ENCODE measurements at regions not wholly inside any gene's neighbourhood (a gene's known extent, or its start where the extent isn't known, plus 50 kb on each side); places are given as distances from the start of the nearest gene placed in this dataset.

DNA sequence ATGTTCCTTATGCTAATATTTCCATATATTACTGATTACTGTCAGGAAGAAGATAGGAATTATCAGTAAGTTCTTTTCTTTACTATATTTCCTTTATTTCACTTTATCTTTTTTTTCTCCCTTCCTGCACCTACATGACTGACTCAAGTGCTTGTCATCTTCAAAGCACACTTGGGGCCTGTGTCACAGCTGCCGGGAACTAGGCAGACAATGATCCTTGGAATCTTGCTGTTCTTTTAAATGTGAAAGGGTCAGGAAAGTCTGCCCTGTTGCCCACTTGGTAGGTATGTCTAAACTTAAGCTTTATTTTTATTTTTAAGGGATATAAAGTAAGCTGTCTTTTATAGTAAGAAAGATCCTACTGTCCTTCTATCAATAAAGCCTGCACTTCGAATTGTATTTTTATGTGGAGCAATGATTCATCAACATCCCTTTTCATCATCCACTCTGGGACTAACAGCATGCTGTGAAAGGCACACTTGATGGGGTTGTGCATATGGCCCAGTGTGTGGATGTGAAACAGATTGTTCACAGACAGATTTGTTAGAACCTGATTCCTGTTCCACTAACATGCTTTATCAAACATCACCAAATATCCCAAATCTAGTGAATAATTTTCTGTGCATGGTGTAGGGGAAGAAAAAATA, 556.9 kb downstream of the DNAJB9 start:
- no peak overlapping the region for H3K27ac ChIP-seq
- DNase-seq = no peak
- H3K79me2 ChIP-seq (ENCODE audit: insufficient read depth) = no peaks in the 10 kb centered on the region
- H3K4me2 ChIP-seq (ENCODE audit: unreplicated experiment) = no peak overlapping the region
- H3K4me3 ChIP-seq = no peak overlapping the region
- no peaks in the 10 kb centered on the region for H3K27me3 ChIP-seq (replicated peaks; ENCODE audit: insufficient read depth)
- WGBS, 2 experiments (ENCODE audit: low coverage in 1 of 2, low lambda C conversion rate in 2 of 2, missing lambda C conversion rate in 2 of 2) = 0 to 1% methylated on average over 2 of the region's 2 CpGs
- no peaks in the 10 kb centered on the region for H3K9me3 ChIP-seq (ENCODE audit: low read depth)
- TF ChIP-seq EZH2 (IDR thresholded peaks at IDR 0.05; ENCODE audit: insufficient read depth, poor library complexity, severe bottlenecking) (no peak), EZH2phosphoT487 (IDR thresholded peaks at IDR 0.05; ENCODE audit: insufficient read depth, low read depth) (no peak)
- H2AFZ ChIP-seq = no peak overlapping the region
- in situ Hi-C loops (cut with MboI) = no loop called here
- no peaks in the 10 kb centered on the region for H3K4me1 ChIP-seq (ENCODE audit: insufficient read depth)
- H3F3A ChIP-seq (ENCODE audit: insufficient read depth) = no peaks in the 10 kb centered on the region
- no peaks in the 10 kb centered on the region for H3K36me3 ChIP-seq (ENCODE audit: low read depth)
- H3K9ac ChIP-seq = no peak overlapping the region
- H3K9me2 ChIP-seq (ENCODE audit: insufficient read depth) = no peaks in the 10 kb centered on the region
- no peaks in the 10 kb centered on the region for H4K20me1 ChIP-seq (ENCODE audit: insufficient read depth)

DNA sequence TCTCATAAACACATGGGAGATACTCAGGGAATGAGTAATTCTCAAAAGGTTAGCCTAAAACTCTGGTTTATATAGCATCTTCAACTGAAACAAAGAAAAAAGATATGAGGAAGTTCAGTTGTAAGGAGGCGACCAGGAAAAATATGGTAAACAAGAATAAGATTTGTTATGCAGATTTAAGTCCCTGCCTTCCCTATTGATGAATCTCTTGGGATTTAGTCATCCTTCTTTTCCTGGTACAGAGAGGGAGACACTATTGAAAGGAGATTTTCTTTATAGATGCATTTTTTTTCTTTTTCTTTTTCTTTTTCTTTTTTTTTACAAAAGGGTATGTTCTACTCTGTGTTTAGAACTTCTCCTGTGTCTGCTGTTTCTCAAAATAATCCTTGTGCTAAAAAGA, 557.5 kb downstream of the DNAJB9 start:
- no peaks in the 10 kb centered on the region for H3F3A ChIP-seq (ENCODE audit: insufficient read depth)
- H3K9me2 ChIP-seq (ENCODE audit: insufficient read depth) = no peaks in the 10 kb centered on the region
- H3K9me3 ChIP-seq (ENCODE audit: low read depth) = no peaks in the 10 kb centered on the region
- TF ChIP-seq EZH2 (IDR thresholded peaks at IDR 0.05; ENCODE audit: insufficient read depth, poor library complexity, severe bottlenecking) (no peak), EZH2phosphoT487 (IDR thresholded peaks at IDR 0.05; ENCODE audit: insufficient read depth, low read depth) (no peak)
- H4K20me1 ChIP-seq (ENCODE audit: insufficient read depth) = no peaks in the 10 kb centered on the region
- H2AFZ ChIP-seq = no peak overlapping the region
- H3K27ac ChIP-seq = no peak overlapping the region
- in situ Hi-C loops (cut with MboI) = no loop called here
- H3K79me2 ChIP-seq (ENCODE audit: insufficient read depth) = no peaks in the 10 kb centered on the region
- H3K4me3 ChIP-seq = no peak overlapping the region
- no peaks in the 10 kb centered on the region for H3K36me3 ChIP-seq (ENCODE audit: low read depth)
- no peak overlapping the region for H3K4me2 ChIP-seq (ENCODE audit: unreplicated experiment)
- H3K27me3 ChIP-seq (replicated peaks; ENCODE audit: insufficient read depth) = no peaks in the 10 kb centered on the region
- DNase-seq = no peak
- H3K9ac ChIP-seq = no peak overlapping the region
- 26 to 47% methylated on average over 1 of the region's 1 CpG for WGBS, 2 experiments (ENCODE audit: low coverage in 1 of 2, low lambda C conversion rate in 2 of 2, missing lambda C conversion rate in 2 of 2)
- no peaks in the 10 kb centered on the region for H3K4me1 ChIP-seq (ENCODE audit: insufficient read depth)

DNA sequence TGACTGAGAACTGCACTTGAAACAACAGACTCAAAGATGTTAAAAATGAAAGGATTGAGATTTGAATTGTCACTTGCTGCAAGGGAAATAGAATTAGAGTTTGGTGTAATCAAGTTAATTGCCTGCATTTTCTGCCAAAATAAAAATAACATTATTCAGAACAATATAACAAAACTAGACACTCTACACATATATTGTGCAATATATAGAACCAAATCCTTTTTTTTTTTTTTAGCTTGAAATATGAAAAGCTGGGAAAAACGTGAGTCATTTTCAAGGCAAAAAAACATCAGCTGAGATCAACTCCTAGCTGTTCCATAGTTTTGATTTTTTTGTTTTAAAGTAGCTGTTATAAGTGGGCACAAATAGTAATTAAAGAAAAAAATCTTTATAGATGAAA, 561.5 kb downstream of the DNAJB9 start:
- 0 to 5% methylated on average over 1 of the region's 1 CpG for WGBS, 2 experiments (ENCODE audit: low coverage in 1 of 2, low lambda C conversion rate in 2 of 2, missing lambda C conversion rate in 2 of 2)
- no peaks in the 10 kb centered on the region for H3K9me3 ChIP-seq (ENCODE audit: low read depth)
- H2AFZ ChIP-seq = no peak overlapping the region
- H3K27ac ChIP-seq = no peak overlapping the region
- no peaks in the 10 kb centered on the region for H3F3A ChIP-seq (ENCODE audit: insufficient read depth)
- H3K9me2 ChIP-seq (ENCODE audit: insufficient read depth) = no peaks in the 10 kb centered on the region
- no peak overlapping the region for H3K4me3 ChIP-seq
- no peak overlapping the region for H3K4me2 ChIP-seq (ENCODE audit: unreplicated experiment)
- no peak for DNase-seq
- TF ChIP-seq EZH2phosphoT487 (IDR thresholded peaks at IDR 0.05; ENCODE audit: insufficient read depth, low read depth) (no peak), EZH2 (IDR thresholded peaks at IDR 0.05; ENCODE audit: insufficient read depth, poor library complexity, severe bottlenecking) (no peak)
- in situ Hi-C loops (cut with MboI) = no loop called here
- H3K27me3 ChIP-seq (replicated peaks; ENCODE audit: insufficient read depth) = no peaks in the 10 kb centered on the region
- no peaks in the 10 kb centered on the region for H3K4me1 ChIP-seq (ENCODE audit: insufficient read depth)
- H3K79me2 ChIP-seq (ENCODE audit: insufficient read depth) = no peaks in the 10 kb centered on the region
- no peak overlapping the region for H3K9ac ChIP-seq
- no peaks in the 10 kb centered on the region for H3K36me3 ChIP-seq (ENCODE audit: low read depth)
- no peaks in the 10 kb centered on the region for H4K20me1 ChIP-seq (ENCODE audit: insufficient read depth)

DNA sequence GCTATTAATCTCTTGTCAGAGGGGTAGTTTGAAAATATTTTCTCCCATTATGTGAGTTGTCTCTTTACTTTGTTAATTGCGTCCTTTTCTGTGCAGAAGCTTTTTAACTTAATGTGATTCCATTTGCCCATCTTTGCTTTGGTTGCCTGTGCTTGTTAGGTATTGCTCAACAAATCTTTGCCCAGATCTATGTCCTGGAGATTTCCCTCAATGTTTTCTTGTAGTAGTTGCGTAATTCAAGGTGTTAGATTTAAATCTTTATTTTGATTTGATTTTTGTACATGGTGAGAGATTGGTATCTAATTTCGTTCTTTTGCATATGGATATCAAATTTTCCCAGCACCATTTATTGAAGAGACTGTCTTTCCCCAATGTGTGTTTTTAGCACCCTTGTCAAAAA, 567.2 kb downstream of the DNAJB9 start:
- Histone ChIP-seq H3K9me3 (ENCODE audit: low read depth) (peaks cover 4% of the 10 kb centered on the region), H3K9ac (no peak overlapping the region), H3K9me2 (ENCODE audit: insufficient read depth) (no peaks in the 10 kb centered on the region), H2AFZ (no peak overlapping the region), H3K36me3 (ENCODE audit: low read depth) (no peaks in the 10 kb centered on the region), H3K4me2 (ENCODE audit: unreplicated experiment) (no peak overlapping the region), H3K4me1 (ENCODE audit: insufficient read depth) (no peaks in the 10 kb centered on the region), H3K4me3 (no peak overlapping the region), H3K27me3 (replicated peaks; ENCODE audit: insufficient read depth) (no peaks in the 10 kb centered on the region), H3K79me2 (ENCODE audit: insufficient read depth) (no peaks in the 10 kb centered on the region), H3F3A (ENCODE audit: insufficient read depth) (no peaks in the 10 kb centered on the region), H4K20me1 (ENCODE audit: insufficient read depth) (no peaks in the 10 kb centered on the region), H3K27ac (no peak overlapping the region)
- DNase-seq = no peak
- TF ChIP-seq EZH2phosphoT487 (IDR thresholded peaks at IDR 0.05; ENCODE audit: insufficient read depth, low read depth) (no peak), EZH2 (IDR thresholded peaks at IDR 0.05; ENCODE audit: insufficient read depth, poor library complexity, severe bottlenecking) (no peak)
- in situ Hi-C loops (cut with MboI) = no loop called here
- WGBS, 2 experiments (ENCODE audit: low coverage in 1 of 2, low lambda C conversion rate in 2 of 2, missing lambda C conversion rate in 2 of 2) = 26 to 29% methylated on average over 3 of the region's 3 CpGs

DNA sequence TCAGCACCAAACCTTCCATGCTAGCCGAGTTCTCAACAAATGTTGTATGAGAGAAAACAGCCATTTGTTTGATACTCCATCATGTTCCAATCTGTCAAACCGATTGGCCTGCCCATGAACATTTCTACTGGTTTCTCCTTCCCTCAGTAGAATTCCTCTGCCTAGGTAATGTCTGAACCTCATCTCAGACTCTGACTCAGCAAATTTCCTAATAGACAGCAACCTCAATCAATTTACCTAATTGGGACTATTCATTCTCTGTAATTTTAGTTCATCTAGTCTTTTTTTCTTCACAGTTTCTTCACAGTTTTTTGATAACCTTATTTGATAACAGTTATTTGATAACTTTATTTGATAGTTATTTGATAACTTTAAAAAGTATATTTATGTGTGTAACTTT, 585.1 kb downstream of the DNAJB9 start:
- no peak for DNase-seq
- Histone ChIP-seq H3K27me3 (replicated peaks; ENCODE audit: insufficient read depth) (no peaks in the 10 kb centered on the region), H2AFZ (no peak overlapping the region), H3K36me3 (ENCODE audit: low read depth) (no peaks in the 10 kb centered on the region), H3F3A (ENCODE audit: insufficient read depth) (no peaks in the 10 kb centered on the region), H3K4me2 (ENCODE audit: unreplicated experiment) (no peak overlapping the region), H3K9me3 (ENCODE audit: low read depth) (no peaks in the 10 kb centered on the region), H3K4me1 (ENCODE audit: insufficient read depth) (no peaks in the 10 kb centered on the region), H4K20me1 (ENCODE audit: insufficient read depth) (no peaks in the 10 kb centered on the region), H3K4me3 (no peak overlapping the region), H3K9ac (no peak overlapping the region), H3K27ac (no peak overlapping the region), H3K9me2 (ENCODE audit: insufficient read depth) (no peaks in the 10 kb centered on the region), H3K79me2 (ENCODE audit: insufficient read depth) (no peaks in the 10 kb centered on the region)
- TF ChIP-seq EZH2phosphoT487 (IDR thresholded peaks at IDR 0.05; ENCODE audit: insufficient read depth, low read depth) = no peak
- no peak for TF ChIP-seq EZH2 (IDR thresholded peaks at IDR 0.05; ENCODE audit: insufficient read depth, poor library complexity, severe bottlenecking)
- 11 to 17% methylated on average over 2 of the region's 2 CpGs for WGBS, 2 experiments (ENCODE audit: low coverage in 1 of 2, low lambda C conversion rate in 2 of 2, missing lambda C conversion rate in 2 of 2)
- in situ Hi-C loops (cut with MboI) = no loop called here
